Activated T-helper 1 cell treated with anti-CD3 and anti-CD28 coated beads, Interleukin-12 subunit alpha, Interleukin-12 subunit beta, Interleukin-2, Interleukin-4 antibody, amounts not matched to agents 30 ng/mL and 10 ng/mL and 1 ng/mL, durations not matched to agents 14 hours and 24 hours and 36 hours (primary cell): ENCODE measurements at regions not wholly inside any gene's neighbourhood (a gene's known extent, or its start where the extent isn't known, plus 50 kb on each side); places are given as distances from the start of the nearest gene placed in this dataset.

Experiments used
- DNase-seq: peaks from one replicate; pipeline ENCODE4 v3.0.0; 2021; ENCODE audit warnings: low spot score
- H3K27ac Mint-ChIP-seq: one replicate; pipeline ENCODE4 v1.8.0; 2021; ENCODE audit warnings: mild to moderate bottlenecking, mixed read lengths
- H3K27me3 Mint-ChIP-seq: one replicate; pipeline ENCODE4 v1.8.0; 2022; ENCODE audit warnings: mild to moderate bottlenecking, moderate library complexity, mixed read lengths; ENCODE audit not compliant: insufficient read depth
- H3K36me3 Mint-ChIP-seq: one replicate; pipeline ENCODE4 v1.8.0; 2021; ENCODE audit warnings: low read depth, mixed read lengths
- H3K4me1 Mint-ChIP-seq: one replicate; pipeline ENCODE4 v1.8.0; 2021; ENCODE audit warnings: low read depth, mixed read lengths
- H3K4me3 Mint-ChIP-seq: one replicate; pipeline ENCODE4 v1.8.0; 2021; ENCODE audit warnings: mild to moderate bottlenecking, moderate library complexity, mixed read lengths
- H3K9me3 Mint-ChIP-seq: one replicate; pipeline ENCODE4 v1.8.0; 2021; ENCODE audit warnings: mixed read lengths
- intact Hi-C: fragments of 100-400 bp; cut with micrococcal nuclease; formaldehyde crosslinking; loops from one replicate; pipeline ENCODE4 v1.15.1; 2024

DNA sequence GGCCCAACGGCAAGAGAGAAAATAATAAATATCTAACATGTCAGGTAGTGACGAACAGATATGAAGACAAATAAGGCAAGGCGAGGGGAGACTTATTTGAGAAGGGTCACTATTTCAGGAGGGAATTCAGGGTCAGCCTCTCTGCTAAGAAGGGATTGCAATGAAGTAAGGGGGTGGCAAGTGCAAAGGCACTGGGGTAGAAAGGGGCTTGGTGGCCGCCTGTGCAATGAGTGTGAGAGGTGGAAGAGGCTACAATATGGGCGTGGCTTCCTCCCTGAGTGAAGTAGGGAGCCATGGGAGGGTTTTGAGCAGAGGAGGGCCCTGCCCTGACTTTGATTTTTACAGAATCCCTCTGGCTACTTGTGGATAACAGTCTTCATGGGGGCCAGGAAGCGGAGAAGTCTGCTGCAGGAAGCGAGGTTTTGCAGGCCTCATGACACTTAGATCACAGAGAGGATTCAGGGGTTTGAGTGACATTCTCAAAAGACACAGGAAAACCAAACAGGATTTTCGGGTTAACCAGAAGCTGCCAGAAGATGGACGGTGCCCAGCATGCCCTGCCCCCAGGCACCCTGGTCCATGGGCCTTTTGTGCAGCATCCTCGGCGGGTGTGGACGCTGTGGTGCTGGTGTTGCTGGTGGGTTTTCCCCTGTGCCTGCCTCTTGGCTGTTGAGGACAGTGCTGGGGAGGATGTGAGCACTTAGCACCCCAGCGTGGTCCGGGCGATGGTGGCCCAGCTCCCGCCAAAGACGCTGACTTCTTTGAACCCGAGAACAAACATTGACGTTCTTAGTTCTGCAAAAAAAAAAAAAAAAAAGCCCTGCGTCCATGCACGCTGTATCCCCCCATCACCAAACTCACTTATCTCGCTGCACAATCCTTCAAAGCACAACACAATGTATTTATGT, 124.2 kb upstream of the PTPN1 start:
- H3K4me1 Mint-ChIP-seq: peaks cover 76% of the 10 kb centered on the region

DNA sequence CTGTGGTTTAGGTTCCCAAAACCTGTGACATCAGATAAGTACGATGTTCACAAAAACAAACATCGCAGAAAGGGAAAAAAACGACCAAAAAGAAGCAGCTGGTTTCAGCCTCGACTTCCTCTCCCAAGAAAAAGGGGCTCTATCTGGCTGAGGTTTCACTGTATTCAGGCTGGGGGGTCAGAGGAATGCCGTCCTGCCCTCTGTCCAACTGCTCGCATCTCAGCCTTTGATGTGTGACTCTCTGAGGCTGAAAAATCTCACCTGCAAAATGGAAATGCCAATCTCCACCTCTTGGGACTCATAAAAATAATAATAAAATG, 123.6 kb upstream of the PTPN1 start:
- peaks cover 7% of the 10 kb centered on the region for H3K36me3 Mint-ChIP-seq
- peaks cover 3% of the 10 kb centered on the region for H3K27me3 Mint-ChIP-seq
- H3K4me1 Mint-ChIP-seq: peaks cover 72% of the 10 kb centered on the region
- peak overlapping the region; percentile 90 for H3K27ac Mint-ChIP-seq
- DNase-seq: no peak
- H3K9me3 Mint-ChIP-seq: no peaks in the 10 kb centered on the region
- intact Hi-C loops: loop anchor here (1.0 to 5.0 kb wide), 4 partner anchors 47 to 194 kb away; partner anchors contain the start of gene CEBPB
- H3K4me3 Mint-ChIP-seq: peak overlapping the region; percentile 57

More for the DNA sequence above, 124.2 kb upstream of the PTPN1 start:
- Mint-ChIP-seq H3K4me3 (peak overlapping the region; percentile 57), H3K36me3 (peaks cover 9% of the 10 kb centered on the region), H3K27ac (peak overlapping the region; percentile 90), H3K9me3 (no peaks in the 10 kb centered on the region), H3K27me3 (peaks cover 3% of the 10 kb centered on the region)
- peak; percentile 77 for DNase-seq
- intact Hi-C loops: loop anchor here (1.0 to 5.0 kb wide), 4 partner anchors 47 to 194 kb away; partner anchors contain the start of gene CEBPB

GRCh38 chr20:50387218-50387995, 122.8 kb upstream of the PTPN1 start:
- peaks cover 7% of the 10 kb centered on the region for H3K36me3 Mint-ChIP-seq
- H3K9me3 Mint-ChIP-seq: no peaks in the 10 kb centered on the region
- intact Hi-C loops: loop anchor here (5.0 kb wide), 3 partner anchors 75 to 195 kb away; partner anchors contain the start of gene CEBPB
- peak overlapping the region; percentile 4 for H3K27ac Mint-ChIP-seq
- DNase-seq: no peak
- H3K4me1 Mint-ChIP-seq: peaks cover 72% of the 10 kb centered on the region
- peak overlapping the region; percentile 51 for H3K4me3 Mint-ChIP-seq
- peaks cover 3% of the 10 kb centered on the region for H3K27me3 Mint-ChIP-seq

DNA sequence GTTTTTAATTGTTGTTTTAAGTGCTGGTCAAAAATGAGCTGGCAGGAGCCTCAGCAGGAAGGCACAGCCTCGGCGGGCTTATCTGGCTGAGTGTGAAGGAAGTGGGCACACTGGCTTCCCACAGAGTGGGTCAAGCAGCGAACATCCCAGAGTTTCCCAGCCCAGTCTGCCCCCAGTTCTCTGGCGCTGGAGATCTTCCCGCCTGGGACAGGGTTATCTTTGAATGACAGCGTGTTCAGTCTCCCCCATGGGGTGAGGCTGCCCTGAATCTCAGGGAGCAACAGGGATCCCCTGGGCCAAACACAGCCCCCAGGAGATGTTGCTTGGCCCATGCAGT, 122.2 kb upstream of the PTPN1 start:
- no peak overlapping the region for H3K27ac Mint-ChIP-seq
- H3K4me3 Mint-ChIP-seq: no peak overlapping the region
- peaks cover 7% of the 10 kb centered on the region for H3K36me3 Mint-ChIP-seq
- peaks cover 3% of the 10 kb centered on the region for H3K27me3 Mint-ChIP-seq
- no peak for DNase-seq
- peaks cover 68% of the 10 kb centered on the region for H3K4me1 Mint-ChIP-seq
- H3K9me3 Mint-ChIP-seq: no peaks in the 10 kb centered on the region
- intact Hi-C loops: loop anchor here (5.0 kb wide), 3 partner anchors 74 to 196 kb away; partner anchors contain the start of gene CEBPB

DNA sequence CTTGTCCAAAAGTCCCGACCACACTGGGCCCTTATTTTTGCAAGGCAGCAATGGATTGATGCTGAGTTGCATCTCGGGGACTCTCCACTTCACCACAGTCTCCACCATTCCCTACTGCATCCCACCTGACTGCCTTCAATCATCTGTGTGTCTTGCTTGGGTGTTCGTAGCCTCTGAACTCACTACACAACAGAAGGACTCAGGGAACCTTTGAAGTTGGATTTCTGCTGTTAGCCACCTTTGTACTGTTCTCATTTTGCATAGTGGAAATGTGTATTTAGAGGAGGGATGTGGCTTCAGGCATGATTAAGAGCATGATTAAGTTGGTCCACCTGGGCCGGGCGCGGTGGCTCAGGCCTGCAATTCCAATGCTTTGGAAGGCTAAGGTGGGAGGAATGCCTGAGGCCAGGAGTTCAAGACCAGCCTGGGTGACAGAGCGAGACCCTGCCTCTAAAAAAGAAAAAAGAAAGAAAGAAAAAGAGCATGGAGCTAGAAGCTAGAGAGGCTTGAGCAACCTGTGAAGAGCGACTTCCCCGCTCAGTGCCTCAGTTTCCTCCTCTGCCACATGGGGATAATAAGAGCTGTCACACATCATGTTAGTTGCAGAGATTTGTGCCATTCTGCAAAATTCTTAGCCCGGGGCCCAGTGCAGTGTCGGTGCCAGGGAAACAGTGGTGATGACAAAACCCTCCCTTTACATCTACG, 121.3 kb upstream of the PTPN1 start:
- Mint-ChIP-seq H3K4me1 (peaks cover 59% of the 10 kb centered on the region), H3K27ac (no peak overlapping the region), H3K36me3 (peaks cover 7% of the 10 kb centered on the region), H3K9me3 (no peaks in the 10 kb centered on the region), H3K4me3 (no peak overlapping the region), H3K27me3 (peaks cover 3% of the 10 kb centered on the region)
- no peak for DNase-seq
- intact Hi-C loops: loop anchor here (5.0 kb wide), 3 partner anchors 73 to 197 kb away; partner anchors contain the start of gene CEBPB

- Mint-ChIP-seq H3K9me3 (no peaks in the 10 kb centered on the region), H3K4me3 (no peak overlapping the region), H3K4me1 (peaks cover 58% of the 10 kb centered on the region), H3K27me3 (peaks cover 3% of the 10 kb centered on the region), H3K27ac (no peak overlapping the region), H3K36me3 (peaks cover 7% of the 10 kb centered on the region)
- intact Hi-C loops: loop anchor here (5.0 kb wide), 3 partner anchors 73 to 197 kb away; partner anchors contain the start of gene CEBPB
- no peak for DNase-seq
Measured at GRCh38 chr20:50389438-50389807, 120.8 kb upstream of the PTPN1 start.

- Mint-ChIP-seq H3K4me3 (no peak overlapping the region), H3K36me3 (peaks cover 4% of the 10 kb centered on the region), H3K27ac (no peak overlapping the region), H3K27me3 (peaks cover 6% of the 10 kb centered on the region), H3K9me3 (no peaks in the 10 kb centered on the region), H3K4me1 (peaks cover 52% of the 10 kb centered on the region)
- intact Hi-C loops: loop anchor here (5.0 kb wide), 3 partner anchors 72 to 198 kb away; partner anchors contain the start of gene CEBPB
- no peak for DNase-seq
Measured at GRCh38 chr20:50389808-50390684, 120.1 kb upstream of the PTPN1 start.

DNA sequence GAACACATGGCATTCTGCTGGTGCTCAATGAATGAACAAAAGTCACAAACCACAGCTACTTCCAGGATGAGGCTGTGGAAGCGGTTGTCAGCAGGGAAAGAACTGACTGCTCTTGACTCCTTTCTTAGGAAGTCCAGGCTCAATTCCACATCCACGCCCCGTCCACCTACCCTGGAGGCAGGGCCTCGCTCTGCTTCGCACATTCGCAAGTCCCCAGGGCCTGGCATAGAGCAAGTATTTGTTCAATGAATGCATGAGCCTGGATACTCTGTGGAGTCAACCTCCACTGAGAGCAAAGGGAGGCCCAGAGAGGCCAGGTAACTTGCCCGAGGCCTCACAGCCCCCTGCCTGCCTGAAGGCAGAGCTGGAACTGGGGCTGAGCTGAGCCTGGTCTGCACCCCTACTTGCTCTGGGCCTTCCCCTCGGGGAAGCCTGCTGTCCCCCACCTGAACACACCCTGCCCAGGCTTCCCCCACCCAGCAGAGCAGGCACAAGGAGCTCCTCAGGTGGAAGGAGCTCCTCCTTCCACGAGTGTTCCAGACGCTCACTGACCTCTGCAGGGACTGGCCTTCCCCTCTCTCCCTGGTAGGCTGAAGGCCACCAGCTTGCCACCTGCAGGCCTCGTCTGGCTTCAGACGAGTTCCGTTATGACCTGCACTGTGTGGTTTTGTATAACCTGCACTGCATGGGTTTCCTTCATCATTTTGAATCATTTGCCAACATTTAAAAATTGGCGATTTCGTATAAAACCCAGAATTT, 119.3 kb upstream of the PTPN1 start:
- peaks cover 44% of the 10 kb centered on the region for H3K4me1 Mint-ChIP-seq
- intact Hi-C loops: no loop called here

GRCh38 chr20:50391444-50392137, 118.6 kb upstream of the PTPN1 start:
- no peak overlapping the region for H3K27ac Mint-ChIP-seq
- H3K9me3 Mint-ChIP-seq: no peaks in the 10 kb centered on the region
- intact Hi-C loops: no loop called here
- no peak for DNase-seq
- peaks cover 37% of the 10 kb centered on the region for H3K4me1 Mint-ChIP-seq
- H3K27me3 Mint-ChIP-seq: peaks cover 6% of the 10 kb centered on the region
- H3K36me3 Mint-ChIP-seq: no peaks in the 10 kb centered on the region
- H3K4me3 Mint-ChIP-seq: no peak overlapping the region

More for the DNA sequence above, 119.3 kb upstream of the PTPN1 start:
- Mint-ChIP-seq H3K9me3 (no peaks in the 10 kb centered on the region), H3K27me3 (peaks cover 6% of the 10 kb centered on the region), H3K27ac (no peak overlapping the region), H3K36me3 (no peaks in the 10 kb centered on the region), H3K4me3 (no peak overlapping the region)
- no peak for DNase-seq

- Mint-ChIP-seq H3K36me3 (no peaks in the 10 kb centered on the region), H3K9me3 (no peaks in the 10 kb centered on the region), H3K27ac (no peak overlapping the region), H3K27me3 (peaks cover 4% of the 10 kb centered on the region), H3K4me1 (peaks cover 33% of the 10 kb centered on the region), H3K4me3 (no peak overlapping the region)
- DNase-seq: no peak
- intact Hi-C loops: no loop called here
Measured at GRCh38 chr20:50392138-50392866, 117.9 kb upstream of the PTPN1 start.
